Astrocyte (in vitro differentiated cells and primary cell): ENCODE measurements at regions not wholly inside any gene's neighbourhood (a gene's known extent, or its start where the extent isn't known, plus 50 kb on each side); places are given as distances from the start of the nearest gene placed in this dataset.

Experiments used
- EZH2 ChIP-seq: IDR thresholded peaks from 2 replicates; pipeline ENCODE4 v1.6.1; 2012; ENCODE audit warnings: mild to moderate bottlenecking, low read length, inconsistent platforms; ENCODE audit not compliant: insufficient read depth
- TF ChIP-seq, protein P1 (sequence below): IDR thresholded peaks from 2 replicates; pipeline ENCODE4 v1.5.1; 2011; ENCODE audit warnings: low read depth, mild to moderate bottlenecking, inconsistent platforms, low read length, moderate library complexity; ENCODE audit not compliant: insufficient read depth

DNA sequence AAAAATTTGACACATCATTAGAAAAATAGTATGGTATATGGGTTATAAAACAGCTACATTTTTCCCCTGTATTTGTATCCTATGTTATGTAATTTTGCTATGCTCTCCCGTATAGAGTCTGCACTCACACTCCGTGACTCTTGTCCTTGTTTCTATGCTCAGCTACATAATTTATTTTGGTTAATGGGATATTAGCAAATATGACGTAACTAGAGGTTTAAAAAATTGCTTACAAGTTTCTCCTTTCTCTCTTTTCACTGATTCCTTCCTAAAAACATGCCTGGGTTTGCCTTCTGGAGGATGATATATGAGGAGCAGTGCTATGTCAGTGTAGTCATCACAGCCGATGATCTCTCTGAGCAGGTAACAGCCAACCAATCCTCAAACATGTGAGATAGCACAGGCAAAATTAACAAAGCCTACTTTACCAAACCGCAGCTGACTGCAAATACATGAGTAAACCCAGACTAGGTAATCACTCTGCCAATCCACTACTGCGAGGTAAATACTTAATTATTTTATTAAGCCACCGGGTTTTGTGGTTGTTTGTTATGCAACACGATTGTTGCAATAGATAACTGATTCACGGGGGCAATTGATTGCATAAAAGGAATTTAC lies 126.9 kb downstream of the KIF2B start:
- TF ChIP-seq, protein P1, sequence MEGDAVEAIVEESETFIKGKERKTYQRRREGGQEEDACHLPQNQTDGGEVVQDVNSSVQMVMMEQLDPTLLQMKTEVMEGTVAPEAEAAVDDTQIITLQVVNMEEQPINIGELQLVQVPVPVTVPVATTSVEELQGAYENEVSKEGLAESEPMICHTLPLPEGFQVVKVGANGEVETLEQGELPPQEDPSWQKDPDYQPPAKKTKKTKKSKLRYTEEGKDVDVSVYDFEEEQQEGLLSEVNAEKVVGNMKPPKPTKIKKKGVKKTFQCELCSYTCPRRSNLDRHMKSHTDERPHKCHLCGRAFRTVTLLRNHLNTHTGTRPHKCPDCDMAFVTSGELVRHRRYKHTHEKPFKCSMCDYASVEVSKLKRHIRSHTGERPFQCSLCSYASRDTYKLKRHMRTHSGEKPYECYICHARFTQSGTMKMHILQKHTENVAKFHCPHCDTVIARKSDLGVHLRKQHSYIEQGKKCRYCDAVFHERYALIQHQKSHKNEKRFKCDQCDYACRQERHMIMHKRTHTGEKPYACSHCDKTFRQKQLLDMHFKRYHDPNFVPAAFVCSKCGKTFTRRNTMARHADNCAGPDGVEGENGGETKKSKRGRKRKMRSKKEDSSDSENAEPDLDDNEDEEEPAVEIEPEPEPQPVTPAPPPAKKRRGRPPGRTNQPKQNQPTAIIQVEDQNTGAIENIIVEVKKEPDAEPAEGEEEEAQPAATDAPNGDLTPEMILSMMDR = no peak
- no peak for TF ChIP-seq EZH2
